Putamen (tissue), 1 donor: ENCODE measurements at regions not wholly inside any gene's neighbourhood (a gene's known extent, or its start where the extent isn't known, plus 50 kb on each side); places are given as distances from the start of the nearest gene placed in this dataset.
"Not testable (repeated sequence)": the region's sequence is repeated elsewhere in the genome, so short reads cannot be mapped to it uniquely, and the experiment has no call there.

Experiments used
- DNase-seq: peaks from one replicate; pipeline ENCODE4 v3.0.0-alpha.2; 2016; ENCODE audit warnings: low spot score

- DNase-seq = not testable (repeated sequence)
Measured at GRCh38 chr14:59006179-59006578, 182.3 kb upstream of the DAAM1 start.

- no peak for DNase-seq
Measured at GRCh38 chr14:59009967-59010366, 178.5 kb upstream of the DAAM1 start.

- no peak for DNase-seq
Measured at GRCh38 chr14:59013672-59014298, 174.7 kb upstream of the DAAM1 start.

- no peak for DNase-seq
Measured at GRCh38 chr14:59015482-59015881, 173.0 kb upstream of the DAAM1 start.

- no peak for DNase-seq
Measured at GRCh38 chr14:59017285-59017965, 171.0 kb upstream of the DAAM1 start.

- DNase-seq = no peak
Measured at GRCh38 chr14:59018460-59018859, 170.0 kb upstream of the DAAM1 start.

GRCh38 chr14:59018978-59019377 lies 169.5 kb upstream of the DAAM1 start:
- no peak for DNase-seq

- no peak for DNase-seq
Measured at GRCh38 chr14:59020382-59020781, 168.1 kb upstream of the DAAM1 start.

GRCh38 chr14:59022144-59022543 lies 166.3 kb upstream of the DAAM1 start:
- DNase-seq = no peak

GRCh38 chr14:59026081-59026480 lies 162.4 kb upstream of the DAAM1 start:
- no peak for DNase-seq

GRCh38 chr14:59026640-59027039 lies 161.8 kb upstream of the DAAM1 start:
- not testable (repeated sequence) for DNase-seq

- DNase-seq = peak; percentile 21
Measured at GRCh38 chr14:59028476-59029202, 159.8 kb upstream of the DAAM1 start.

GRCh38 chr14:59032826-59033225 lies 155.6 kb upstream of the DAAM1 start:
- no peak for DNase-seq

GRCh38 chr14:59036134-59036533 lies 152.3 kb upstream of the DAAM1 start:
- DNase-seq = no peak

GRCh38 chr14:59037086-59037485 lies 151.4 kb upstream of the DAAM1 start:
- DNase-seq = no peak

- DNase-seq = no peak
Measured at GRCh38 chr14:59037620-59038019, 150.8 kb upstream of the DAAM1 start.

- DNase-seq = no peak
Measured at GRCh38 chr14:59038746-59039145, 149.7 kb upstream of the DAAM1 start.

- no peak for DNase-seq
Measured at GRCh38 chr14:59041308-59041707, 147.2 kb upstream of the DAAM1 start.

GRCh38 chr14:59044707-59045106 lies 143.8 kb upstream of the DAAM1 start:
- DNase-seq = no peak

GRCh38 chr14:59046746-59047145 lies 141.7 kb upstream of the DAAM1 start:
- no peak for DNase-seq

GRCh38 chr14:59055006-59055405 lies 133.5 kb upstream of the DAAM1 start:
- DNase-seq = no peak

- DNase-seq = peak; percentile 25
Measured at GRCh38 chr14:59055439-59056045, 132.9 kb upstream of the DAAM1 start.

- no peak for DNase-seq
Measured at GRCh38 chr14:59057551-59057950, 130.9 kb upstream of the DAAM1 start.
